GM12872 (cell line): ENCODE measurements at regions not wholly inside any gene's neighbourhood (a gene's known extent, or its start where the extent isn't known, plus 50 kb on each side); places are given as distances from the start of the nearest gene placed in this dataset.

ENCODE experiments used
- CTCF ChIP-seq: IDR thresholded peaks from 3 replicates; pipeline ENCODE4 v1.5.1; 2011; ENCODE audit warnings: low read depth, mild to moderate bottlenecking, low read length, moderate library complexity; ENCODE audit not compliant: insufficient read depth

GRCh38 chr5:92852219-92852618, 728.8 kb downstream of the NR2F1-AS1 start:
- TF ChIP-seq CTCF: no peak

GRCh38 chr5:92850886-92851285, 730.1 kb downstream of the NR2F1-AS1 start:
- TF ChIP-seq CTCF: no peak

GRCh38 chr5:92849756-92850155, 731.3 kb downstream of the NR2F1-AS1 start:
- no peak for TF ChIP-seq CTCF

- no peak for TF ChIP-seq CTCF
These were observed 739.3 kb downstream of the NR2F1-AS1 start for GRCh38 chr5:92841604-92842155.

- TF ChIP-seq CTCF: no peak
These were observed 742.8 kb downstream of the NR2F1-AS1 start for GRCh38 chr5:92838253-92838652.

GRCh38 chr5:92836855-92837755, 743.9 kb downstream of the NR2F1-AS1 start:
- no peak for TF ChIP-seq CTCF

GRCh38 chr5:92835712-92836111, 745.3 kb downstream of the NR2F1-AS1 start:
- no peak for TF ChIP-seq CTCF
